ENCODE measurements at regions not wholly inside any gene's neighbourhood (a gene's known extent, or its start where the extent isn't known, plus 50 kb on each side); places are given as distances from the start of the nearest gene placed in this dataset.
"Not testable (repeated sequence)": the region's sequence is repeated elsewhere in the genome, so short reads cannot be mapped to it uniquely, and the experiment has no call there.

DNA sequence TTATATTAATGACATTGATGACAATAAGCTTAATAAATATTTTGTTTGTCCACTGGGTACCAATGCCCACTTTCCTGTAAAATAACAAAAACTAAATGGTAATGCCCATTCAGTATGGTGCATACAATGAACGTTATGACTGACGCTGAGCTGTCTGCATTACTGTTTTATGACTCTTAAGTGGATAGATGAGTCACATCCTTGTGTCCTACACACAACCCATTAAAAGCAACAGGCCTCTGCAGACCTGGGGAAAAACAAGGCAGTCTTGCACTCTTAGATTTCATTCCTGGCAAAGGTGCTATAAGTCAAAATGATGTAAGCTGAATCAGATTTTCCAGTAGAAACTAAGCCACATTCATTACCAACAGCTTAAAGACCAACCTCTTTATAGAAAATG lies 176.3 kb upstream of the TMEM45B start:
- DNase-seq = no peak

DNA sequence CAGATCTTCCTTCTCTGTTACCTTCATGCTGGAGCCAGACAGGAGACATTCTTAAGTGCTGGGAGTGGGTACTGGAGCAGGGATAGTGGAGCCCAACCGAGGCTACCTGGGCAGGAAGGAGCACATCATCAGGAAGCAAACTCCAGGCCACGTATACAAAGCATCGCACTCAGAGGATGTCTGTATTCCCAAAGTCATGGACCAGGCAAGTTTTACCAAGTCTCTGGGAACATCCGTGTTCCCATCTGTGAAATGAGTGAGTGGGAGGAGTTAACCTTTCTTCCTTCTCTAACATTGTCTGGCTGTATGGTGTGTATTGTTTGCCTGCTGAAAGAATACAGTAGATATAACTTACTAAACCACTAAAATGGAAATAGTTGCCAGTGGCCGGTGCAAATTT lies 175.0 kb upstream of the TMEM45B start:
- no peak for DNase-seq

GRCh38 chr11:129643031-129643721 lies 172.5 kb upstream of the TMEM45B start:
- no peak for DNase-seq

GRCh38 chr11:129644326-129644725 lies 171.3 kb upstream of the TMEM45B start:
- no peak for DNase-seq

DNA sequence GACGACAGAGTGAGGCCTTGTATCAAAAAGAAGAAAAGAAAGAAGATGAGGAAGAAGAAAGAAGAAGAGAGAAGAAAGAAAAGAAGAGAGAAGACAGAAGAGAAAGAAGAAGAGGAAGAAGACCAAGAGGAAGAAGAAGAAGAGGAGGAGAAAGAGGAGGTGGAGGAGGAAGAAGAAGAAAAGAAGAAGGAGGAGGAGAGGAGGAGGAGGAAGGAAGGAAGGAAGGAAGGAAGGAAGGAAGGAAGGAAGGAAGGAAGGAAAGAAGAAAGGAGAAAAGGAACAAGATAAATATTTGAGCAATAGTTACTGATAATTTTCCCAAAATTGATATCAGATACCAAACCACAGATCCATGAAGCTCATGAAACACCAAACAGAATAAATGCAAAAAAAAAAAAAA lies 169.7 kb upstream of the TMEM45B start:
- no peak for DNase-seq

GRCh38 chr11:129650044-129650443 lies 165.6 kb upstream of the TMEM45B start:
- not testable (repeated sequence) for DNase-seq

GRCh38 chr11:129652835-129653234 lies 162.8 kb upstream of the TMEM45B start:
- DNase-seq = no peak

DNA sequence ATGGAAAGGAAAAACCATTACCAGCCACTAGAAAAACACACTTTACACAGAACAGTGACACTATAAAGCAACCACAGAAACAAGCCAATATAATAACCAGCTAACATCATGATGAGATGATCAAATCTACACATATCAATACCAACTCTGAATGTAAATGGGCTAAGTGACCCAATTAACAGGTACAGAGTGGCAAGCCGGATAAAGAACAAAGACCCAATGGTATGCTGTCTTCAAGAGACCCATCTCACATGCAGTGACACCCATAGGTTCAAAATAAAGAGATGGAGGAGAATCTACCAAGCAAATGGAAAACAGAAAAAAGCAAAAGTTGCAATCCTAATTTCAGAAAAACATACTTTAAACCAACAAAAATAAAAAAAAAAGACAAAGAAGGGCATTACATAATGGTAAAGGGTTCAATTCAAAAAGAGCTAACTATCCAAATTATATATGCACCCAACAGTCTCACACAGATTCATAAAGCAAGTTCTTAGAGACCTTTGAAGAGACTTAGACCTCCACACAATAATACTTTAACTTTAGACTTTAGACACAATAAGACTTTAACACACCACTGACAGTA lies 160.3 kb upstream of the TMEM45B start:
- DNase-seq = no peak

- no peak for DNase-seq
Observed at GRCh38 chr11:129657866-129658525, 157.7 kb upstream of the TMEM45B start.

DNA sequence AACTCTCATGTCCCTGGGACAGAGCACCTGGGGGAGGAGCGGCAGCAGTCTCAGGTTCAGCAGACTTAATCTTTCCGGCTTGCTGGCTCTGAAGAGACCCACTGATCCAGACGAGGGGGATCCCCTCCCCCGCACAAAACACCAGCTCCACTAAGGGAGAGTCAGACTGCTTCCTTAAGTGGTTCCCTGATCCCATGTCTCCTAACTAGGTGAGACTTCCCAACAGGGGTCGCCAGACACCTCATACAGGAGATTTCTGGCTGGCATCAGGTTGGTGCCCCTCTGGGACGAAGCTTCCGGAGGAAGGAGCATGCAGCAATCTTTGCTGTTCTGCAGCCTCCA lies 157.2 kb upstream of the TMEM45B start:
- DNase-seq = no peak

GRCh38 chr11:129680907-129681306 lies 134.7 kb upstream of the TMEM45B start:
- no peak for DNase-seq

DNA sequence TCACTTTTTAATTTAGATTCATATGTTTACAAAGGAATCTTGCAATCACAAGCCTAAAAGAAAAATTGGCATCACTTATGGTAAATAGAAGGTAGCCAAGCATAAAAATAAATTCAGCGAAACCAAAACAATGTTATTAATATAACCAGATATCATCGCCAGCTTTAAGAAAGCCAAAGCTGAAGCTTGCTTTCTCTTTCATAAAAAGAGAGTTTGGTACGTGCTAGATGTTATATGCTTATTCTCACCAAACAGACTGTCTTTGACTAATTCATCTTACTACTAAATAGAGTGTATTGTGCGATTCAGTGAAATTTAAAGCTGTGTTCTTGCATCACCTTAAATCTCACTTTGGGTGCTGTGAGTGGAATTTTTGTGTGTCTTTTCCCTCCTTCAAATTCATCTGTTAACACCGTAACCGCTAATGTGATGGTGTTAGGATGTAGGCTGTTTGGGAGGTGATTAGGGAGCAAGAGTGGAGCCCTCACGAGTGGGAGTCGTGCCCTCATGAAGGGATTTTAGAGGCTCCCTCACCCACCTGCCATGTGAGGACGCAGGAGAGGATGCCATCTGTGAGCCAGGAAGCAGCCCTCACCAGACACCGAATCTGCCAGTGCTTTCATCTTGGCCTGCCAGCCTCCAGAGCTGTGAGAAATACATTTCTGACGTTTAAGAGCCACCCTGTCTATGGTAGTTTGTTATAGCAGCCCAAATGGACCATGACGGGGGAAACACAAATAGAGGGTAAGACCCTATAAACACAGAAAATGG lies 134.1 kb upstream of the TMEM45B start:
- no peak for DNase-seq

DNA sequence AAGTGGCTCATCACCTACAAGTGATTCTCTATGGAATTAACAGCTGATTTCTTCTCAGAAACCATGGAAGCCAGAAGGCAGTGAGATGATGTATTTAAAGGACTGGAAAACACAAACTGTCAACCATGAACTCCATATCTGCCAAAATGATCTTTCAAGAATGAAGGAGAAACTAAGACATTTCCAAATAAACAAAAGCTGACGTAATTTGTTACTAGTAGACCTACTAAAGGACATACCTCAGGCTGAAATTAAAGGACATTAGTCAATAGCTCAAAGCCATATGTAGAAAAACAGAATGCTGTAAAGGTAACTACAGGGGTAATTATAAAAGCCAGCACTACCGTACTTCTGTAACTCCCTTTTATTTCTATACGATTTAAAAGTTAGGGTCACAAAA lies 129.4 kb upstream of the TMEM45B start:
- no peak for DNase-seq

GRCh38 chr11:129691142-129691541 lies 124.5 kb upstream of the TMEM45B start:
- no peak for DNase-seq

DNA sequence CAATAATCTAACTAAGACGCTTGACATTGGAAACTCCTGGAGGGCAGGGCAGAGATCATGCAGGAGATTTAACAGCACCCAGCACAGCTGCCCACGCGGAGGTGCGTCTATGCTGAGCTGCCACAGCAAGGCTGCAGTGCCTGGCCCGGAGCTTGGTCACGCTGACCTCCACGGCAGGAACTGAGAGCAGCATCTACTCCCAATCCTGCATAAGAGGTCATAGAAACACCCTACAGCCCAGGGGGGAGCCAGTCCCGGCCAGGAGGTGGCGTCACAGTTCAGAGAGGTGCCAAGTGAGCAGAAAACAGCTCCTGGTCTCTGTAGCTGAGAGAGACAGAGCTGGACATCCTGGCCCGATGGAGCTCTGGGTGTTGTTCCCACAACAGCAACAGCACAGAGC lies 121.1 kb upstream of the TMEM45B start:
- no peak for DNase-seq

- DNase-seq = no peak
Observed at GRCh38 chr11:129694966-129695365, 120.7 kb upstream of the TMEM45B start.

DNA sequence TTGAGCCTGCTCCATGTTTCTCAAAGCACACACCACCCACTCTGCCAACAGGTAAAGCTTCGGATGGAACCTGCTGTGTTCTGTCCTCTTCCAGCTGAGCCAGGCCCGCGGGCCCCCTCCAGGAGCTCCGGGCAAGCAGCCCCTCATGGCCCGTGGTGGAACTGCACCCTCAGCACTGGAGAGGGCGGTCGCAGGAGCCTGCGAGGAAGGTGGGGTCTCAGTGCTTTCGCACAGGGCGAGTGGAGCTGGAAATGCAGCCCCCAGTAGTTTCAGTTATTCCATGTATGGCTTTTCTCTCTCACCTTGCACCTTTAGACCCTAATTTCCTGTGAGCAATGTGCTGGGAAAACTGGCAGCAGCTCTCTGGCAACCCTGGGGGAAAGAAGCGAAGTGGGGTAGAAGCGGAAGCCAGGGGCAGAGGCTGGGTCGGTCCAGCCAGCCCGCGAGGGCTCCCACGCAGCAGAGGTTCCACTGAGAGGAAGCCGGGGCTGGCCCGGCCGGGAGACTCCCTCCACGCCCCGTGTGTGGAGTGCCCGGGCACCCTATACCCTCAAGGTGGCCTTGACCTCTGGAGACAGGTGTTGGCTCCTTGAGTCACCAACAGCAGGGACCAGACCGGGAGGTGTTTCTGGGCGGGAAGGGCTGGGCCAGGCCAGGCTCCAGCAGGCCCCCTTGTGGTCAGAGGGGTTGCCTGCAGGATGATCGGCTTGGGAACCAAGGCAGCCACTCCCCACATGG lies 119.9 kb upstream of the TMEM45B start:
- peak; percentile 52 to 54 for DNase-seq

- no peak for DNase-seq
Observed at GRCh38 chr11:129696309-129696989, 119.2 kb upstream of the TMEM45B start.

- no peak for DNase-seq
Observed at GRCh38 chr11:129698212-129698611, 117.4 kb upstream of the TMEM45B start.

GRCh38 chr11:129699711-129700304 lies 115.8 kb upstream of the TMEM45B start:
- no peak for DNase-seq

DNA sequence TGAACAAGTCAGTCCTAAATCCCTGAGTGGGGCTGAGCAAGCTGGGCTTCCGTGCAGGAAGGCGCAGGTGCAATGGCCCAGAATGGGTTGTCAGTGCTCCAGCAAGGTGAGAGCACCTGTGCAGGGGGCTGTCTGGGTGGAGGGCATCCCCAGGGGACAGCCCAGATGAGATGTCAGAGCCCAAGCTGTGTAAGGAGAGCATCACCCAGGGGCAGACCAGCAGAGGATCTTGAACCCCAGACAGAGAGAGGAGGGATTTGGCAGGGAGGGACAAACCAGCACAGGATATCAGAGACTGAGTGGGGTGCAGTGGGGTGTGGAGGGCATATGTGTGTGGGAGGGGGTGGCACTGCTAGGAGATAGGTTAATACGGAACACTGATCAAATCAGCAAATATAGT lies 114.9 kb upstream of the TMEM45B start:
- no peak for DNase-seq

GRCh38 chr11:129701706-129702105 lies 113.9 kb upstream of the TMEM45B start:
- no peak for DNase-seq
